Brain pericyte (primary cell): ENCODE measurements at regions not wholly inside any gene's neighbourhood (a gene's known extent, or its start where the extent isn't known, plus 50 kb on each side); places are given as distances from the start of the nearest gene placed in this dataset.
"Not testable (repeated sequence)": the region's sequence is repeated elsewhere in the genome, so short reads cannot be mapped to it uniquely, and the experiment has no call there.

Source experiments
- DNase-seq: peaks from one replicate; pipeline ENCODE4 v3.0.0-alpha.2; 2012; ENCODE audit warnings: low read depth, low spot score

DNA sequence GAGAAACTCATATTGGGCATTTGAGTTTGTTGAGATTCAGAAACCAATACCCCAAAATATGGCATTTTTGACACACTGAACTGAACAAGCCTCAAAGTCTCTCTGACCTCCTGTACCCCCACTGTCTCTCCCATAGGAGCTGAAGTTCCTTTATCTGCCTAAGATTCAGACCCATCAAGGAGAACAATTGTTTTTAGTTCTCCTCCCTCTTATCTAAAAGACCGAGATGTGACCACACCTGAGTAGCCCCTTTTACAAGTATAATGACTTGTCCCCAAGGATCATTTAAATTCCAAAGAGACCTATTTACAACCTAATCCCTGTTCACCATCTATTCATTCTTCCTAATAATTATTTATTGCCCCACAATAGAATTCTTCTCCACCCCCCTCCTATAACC, 122.1 kb upstream of the PLAAT1 start:
- DNase-seq = no peak

DNA sequence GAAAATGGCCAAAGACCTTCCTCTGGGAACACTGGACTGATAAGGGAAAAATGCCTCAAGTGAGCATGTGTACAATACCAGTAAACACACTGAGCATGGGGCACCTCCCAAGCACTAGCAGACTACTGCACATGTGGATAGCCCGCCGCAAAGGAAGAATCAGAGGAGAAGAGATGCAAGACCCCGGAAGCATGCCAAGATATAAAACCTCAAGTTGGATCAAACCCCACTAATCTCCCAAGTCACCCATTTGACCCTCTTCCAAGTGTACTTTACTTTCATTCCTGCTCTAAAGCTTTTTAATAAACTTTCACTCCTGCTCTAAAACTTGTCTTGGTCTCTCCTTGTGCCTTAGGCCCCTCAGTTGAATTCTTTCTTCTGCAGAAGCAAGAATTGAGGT, 121.1 kb upstream of the PLAAT1 start:
- no peak for DNase-seq

DNA sequence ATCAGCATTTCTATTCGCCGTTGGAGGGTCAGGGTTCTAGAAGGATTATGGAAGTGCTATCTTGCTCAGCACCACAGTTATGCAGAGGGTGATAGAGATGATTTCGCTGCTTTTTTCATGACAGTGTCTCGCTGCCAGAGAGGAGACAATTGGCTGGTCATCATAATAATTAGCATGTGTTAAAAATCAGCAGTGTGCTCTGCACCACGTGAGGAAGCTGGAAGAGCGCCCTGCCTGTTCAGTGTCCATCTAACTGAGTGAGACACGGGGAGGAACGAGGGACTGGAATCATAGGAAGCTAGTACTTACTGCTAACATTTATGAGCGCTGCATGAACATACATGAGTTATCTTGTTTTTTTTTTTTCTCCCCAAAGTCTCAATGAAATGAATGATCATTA, 116.2 kb upstream of the PLAAT1 start:
- no peak for DNase-seq

DNA sequence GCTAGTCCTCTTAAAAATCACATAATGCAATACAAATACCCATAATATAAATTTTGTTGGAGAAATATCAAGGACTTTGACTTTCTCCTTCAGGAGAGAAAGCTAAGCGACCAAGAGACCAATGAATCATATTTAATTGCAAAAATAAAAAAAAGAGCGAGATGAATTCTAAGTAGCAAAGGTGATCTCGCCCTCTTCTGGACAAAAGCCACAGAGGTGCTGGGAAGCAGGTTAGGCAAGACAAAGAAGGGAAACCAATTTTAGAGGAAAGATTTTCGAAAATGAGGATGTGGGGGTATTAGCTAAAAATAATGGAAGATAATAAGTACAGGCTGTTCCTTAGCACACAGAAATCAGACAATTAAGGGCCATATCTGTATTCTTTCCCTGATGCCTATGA, 111.4 kb upstream of the PLAAT1 start:
- DNase-seq = no peak

DNA sequence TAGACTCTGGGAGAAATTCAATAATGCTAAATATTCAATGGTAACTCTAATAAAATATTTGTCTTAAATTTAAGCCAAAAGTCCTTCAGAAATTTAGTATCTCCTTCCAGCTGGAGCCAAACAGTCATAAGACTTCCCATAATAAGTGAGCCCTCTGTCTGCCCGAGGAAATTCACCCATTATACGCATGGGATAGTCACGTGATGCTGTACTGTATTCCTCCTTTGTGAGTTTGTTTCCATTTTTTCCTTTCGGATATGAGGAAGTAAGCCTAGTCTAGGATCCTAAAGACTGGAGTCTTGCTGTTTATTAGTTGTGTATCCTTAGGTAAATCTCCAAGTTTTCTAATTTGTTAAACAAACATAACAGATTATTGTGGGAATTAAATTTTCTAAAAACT, 110.4 kb upstream of the PLAAT1 start:
- no peak for DNase-seq

DNA sequence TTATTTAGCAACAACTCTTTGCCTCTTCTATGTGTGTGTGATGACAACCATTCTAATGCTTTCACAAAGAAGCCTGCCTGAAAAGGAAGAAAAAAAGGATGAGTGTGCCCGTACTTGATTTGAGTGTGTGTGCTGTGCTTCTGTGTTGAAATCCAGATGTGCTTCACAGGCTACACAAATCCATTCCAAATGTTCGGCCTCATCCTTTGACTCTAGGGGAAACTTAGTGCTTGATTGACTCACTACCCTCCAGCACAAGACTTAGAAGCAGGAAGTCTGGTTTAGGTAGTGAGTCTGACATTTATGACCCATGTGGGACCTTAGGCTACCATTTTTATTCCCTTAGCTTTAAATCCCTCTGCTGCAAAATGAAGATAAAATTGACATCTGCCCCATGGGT, 108.8 kb upstream of the PLAAT1 start:
- DNase-seq = no peak

DNA sequence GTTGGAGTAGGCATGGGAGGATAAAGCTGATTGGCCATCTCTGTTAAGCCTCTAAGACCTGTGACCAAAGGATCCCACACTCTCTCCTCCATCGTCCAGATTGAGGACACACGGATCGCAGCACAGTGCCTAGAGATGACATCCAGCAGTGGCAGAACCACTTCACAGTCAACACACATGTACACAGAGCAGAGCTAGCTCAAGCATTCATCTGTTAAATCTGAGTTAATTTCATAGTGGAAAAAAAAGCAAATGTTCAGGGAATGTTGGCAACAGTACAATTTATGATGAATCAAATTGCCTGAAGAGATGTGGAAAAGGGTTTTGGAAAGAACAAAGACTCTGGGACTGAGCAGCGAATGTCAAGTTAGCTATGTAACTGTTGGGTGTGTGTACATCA, 108.1 kb upstream of the PLAAT1 start:
- DNase-seq = no peak

DNA sequence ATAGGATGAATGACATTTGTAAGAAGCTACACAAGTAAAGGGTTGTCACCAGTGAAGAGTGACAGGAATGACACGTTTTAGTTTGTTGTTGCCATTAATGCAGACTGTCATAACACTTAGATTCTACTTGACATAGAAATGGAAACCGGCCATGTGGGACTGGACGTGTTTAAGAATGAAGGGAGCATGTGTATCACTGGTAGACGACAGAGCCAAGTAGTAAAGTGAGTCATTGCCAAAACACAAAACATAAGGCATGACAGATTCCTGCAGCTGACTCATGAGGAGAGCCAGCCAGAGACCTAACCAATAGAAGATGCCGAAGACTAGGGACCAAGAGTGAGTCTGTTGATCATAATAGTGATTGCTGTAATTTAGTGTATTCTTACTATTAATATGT, 106.2 kb upstream of the PLAAT1 start:
- DNase-seq = no peak

DNA sequence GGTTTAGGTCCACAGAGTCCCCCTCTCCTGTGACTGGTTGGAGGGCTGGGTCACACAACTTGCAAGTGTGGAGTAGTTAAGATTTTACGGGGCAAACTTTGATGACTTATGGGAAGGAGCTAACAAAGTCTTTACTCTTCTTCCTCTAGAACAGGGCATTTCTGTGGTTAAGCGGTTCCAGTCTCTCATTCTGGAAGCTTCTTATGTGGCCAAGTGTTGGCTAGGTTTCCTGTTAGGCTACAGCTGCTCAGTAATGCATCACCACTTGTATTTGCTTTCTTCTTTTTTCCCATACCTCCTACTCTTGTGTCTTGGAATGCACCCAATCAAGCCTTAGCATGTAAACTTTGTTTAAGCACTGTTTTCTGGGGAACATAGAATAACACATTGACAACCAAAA, 100.6 kb upstream of the PLAAT1 start:
- no peak for DNase-seq

DNA sequence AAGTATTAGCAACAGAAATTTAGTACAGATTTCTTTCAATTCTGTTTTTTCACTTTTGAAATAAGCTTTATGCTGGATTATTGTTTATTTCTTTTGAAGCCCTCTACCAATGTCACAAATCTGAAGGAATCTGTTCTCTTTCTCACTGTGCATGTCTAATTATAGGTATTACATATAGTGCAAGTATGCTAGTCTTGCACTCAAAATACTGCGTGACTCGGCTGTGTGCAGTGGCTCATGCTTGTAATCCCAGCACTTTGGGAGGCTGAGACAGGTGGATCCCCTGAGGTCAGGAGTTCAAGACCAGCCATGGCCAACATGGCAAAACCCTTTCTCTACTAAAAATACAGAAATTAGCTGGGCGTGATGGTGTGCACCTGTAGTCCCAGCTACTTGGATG, 95.8 kb upstream of the PLAAT1 start:
- no peak for DNase-seq

DNA sequence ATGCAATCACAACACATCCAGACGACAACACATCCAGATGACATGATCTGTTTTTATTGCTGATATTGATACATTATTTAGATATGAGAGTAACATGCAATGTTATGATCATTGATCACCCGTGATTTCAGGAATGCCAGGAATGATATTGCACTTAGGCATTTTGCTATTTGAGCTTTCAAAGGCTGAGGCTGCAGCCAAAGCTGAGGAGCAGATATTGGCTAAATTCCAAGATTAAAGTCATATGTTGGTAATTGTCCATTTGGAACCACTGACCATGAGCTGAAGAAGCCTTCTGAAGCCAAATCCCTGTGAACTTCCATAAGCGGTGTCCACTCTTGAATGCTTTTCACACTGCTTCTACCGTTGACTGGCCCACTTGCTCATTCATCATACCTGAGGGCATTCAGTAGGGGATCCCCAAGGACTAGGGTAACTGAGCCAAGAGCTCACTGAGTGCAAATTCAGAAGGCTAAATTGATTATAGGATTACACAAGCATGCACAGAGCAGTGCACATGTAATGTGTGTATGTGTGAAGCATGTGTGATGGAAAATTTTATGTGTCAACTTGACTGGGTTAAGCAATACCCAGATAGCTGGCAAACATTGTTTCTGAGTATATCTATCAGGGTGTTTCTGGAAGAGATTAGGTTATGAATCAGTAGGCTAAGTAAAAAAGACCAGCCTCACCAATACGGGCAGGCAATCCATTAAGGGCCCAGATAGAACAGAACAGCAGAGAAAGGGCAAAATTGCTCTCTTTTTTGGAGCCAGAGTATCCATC, 92.1 kb upstream of the PLAAT1 start:
- no peak for DNase-seq

DNA sequence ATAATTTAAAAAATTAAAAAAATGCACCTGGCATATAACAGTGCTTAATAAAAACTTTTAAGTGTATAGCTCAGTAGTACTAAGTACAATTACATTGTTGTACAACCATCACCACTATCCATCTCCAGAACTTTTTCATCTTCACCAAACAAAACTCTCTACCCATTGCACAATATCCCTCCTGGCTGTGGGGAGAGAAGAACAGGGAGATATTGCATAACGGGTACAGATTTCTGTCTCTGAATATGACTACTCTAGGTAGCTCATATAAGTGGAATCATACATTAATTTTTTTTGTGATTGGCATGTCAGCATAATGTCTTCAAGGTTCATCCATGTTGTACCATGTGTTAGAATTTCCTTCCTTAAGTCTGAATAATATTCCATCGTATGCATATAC, 91.0 kb upstream of the PLAAT1 start:
- DNase-seq = no peak

DNA sequence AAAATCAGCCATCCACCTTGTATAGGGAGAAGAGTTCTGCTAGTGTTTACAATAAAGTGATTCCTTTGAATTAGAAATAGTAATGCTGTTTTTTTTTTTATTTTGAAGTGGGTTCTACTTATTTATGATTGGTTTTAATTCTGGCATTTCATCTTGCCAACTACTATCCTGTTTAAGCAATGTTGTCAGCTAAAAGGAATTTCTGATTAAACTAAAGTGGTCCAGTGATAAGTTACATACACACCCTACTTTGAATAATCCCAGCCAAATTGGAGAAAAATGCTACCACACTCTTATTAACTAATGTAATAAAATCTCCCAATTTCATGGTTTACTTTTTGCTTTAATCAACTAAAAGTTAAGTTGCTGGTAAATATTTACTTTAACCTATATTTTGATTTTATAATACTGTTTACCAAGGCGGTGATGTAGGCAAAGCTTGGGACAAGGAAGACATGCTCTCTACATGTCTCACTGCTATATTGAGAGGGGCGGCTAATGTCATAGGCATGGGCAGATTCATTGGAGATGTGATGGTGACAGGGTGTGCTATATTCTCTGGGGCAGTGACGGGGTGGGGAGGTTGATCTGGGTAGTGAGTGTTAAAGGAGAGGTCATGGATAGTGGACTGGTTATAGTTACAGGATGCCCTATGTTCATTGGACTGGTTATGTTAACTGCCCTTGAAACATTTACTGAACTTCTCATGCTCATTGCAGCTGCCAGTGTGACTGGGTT, 85.8 kb upstream of the PLAAT1 start:
- not testable (repeated sequence) for DNase-seq

DNA sequence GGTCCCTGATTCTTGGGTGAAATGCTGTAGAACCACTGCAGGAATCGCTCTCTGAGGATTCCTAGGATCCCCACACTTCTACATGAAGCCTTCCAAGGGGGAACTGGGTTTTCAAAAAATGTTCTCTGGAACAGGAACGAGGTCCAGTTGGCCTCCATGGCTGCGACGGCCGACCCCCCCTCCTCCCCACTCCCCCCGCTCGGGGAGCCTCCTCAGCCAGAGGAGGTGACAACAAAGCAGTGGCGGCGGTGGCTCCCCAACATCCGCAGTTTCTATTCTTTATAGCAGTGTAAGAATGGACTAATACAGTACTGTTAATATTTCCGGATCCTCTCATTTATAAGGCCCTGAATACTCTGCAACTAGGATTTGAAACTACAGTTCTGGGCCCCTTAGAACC, 84.0 kb upstream of the PLAAT1 start:
- DNase-seq = no peak

DNA sequence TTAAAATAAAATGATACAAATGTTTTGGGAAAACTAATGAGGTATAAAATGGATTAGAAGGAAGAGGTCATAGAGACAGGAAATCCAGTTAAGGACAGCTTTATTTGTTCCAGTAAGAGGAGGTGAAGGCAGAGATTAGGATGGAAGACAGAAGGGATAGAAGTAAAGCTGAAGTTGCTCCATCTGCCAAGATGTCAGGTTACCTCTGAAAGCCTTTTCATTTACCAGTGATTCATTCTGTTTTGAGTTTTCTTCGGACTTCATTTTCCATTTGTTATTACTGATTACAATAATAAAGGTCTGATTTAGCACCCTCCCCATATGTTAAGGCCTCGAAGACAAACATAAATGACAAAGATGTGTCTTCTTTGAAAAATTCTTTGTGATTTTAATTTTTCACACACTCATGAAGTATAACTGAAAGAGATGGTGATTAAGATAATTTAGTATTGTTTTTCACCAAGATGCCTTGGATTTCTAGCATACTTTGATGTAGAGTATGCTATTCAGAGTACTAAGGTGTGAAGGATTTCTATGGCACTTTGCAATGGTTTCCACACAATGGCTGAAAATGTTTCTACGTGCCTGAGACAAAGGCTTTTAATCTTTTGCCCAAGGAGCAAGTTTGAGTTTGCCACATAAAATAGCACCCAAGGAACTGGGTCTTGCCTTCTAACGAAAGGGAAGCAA, 75.4 kb upstream of the PLAAT1 start:
- DNase-seq = no peak

DNA sequence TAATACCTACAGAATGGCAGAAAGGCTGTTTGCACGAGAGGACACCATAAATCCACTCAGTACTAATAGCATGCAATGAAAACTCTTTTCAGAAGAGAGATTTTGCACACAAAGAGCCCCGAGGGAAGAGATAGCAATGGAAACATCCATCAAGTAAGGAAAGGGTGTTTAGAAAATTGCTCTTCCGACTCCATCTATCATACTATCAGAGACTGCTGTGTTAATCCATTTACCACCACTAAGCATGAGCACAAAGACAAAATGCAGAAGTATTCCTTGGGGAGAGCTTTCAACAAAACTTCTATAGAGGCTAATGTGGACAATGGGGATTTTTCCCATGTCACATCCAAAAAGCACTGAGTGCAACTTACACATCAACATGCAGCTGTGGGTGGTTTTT, 72.1 kb upstream of the PLAAT1 start:
- no peak for DNase-seq

DNA sequence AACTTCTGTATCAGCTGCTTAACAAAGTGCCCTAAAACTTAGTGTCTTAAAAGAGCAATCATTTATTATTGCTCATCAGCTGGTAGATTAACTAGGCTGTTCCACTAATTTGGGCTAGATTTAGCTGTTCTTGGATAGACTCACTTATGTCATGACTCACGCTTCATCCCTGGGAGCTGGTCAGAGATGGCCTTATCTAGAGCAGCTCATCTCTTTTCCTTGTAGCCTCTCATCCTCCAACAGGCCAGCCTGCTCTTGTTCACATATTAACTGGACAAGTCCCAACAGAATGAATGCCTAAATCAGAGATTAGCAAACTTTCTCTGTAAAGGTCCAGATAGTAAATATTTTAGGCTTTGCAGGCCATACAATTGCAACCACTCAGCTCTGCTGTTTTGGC, 66.9 kb upstream of the PLAAT1 start:
- DNase-seq = no peak

DNA sequence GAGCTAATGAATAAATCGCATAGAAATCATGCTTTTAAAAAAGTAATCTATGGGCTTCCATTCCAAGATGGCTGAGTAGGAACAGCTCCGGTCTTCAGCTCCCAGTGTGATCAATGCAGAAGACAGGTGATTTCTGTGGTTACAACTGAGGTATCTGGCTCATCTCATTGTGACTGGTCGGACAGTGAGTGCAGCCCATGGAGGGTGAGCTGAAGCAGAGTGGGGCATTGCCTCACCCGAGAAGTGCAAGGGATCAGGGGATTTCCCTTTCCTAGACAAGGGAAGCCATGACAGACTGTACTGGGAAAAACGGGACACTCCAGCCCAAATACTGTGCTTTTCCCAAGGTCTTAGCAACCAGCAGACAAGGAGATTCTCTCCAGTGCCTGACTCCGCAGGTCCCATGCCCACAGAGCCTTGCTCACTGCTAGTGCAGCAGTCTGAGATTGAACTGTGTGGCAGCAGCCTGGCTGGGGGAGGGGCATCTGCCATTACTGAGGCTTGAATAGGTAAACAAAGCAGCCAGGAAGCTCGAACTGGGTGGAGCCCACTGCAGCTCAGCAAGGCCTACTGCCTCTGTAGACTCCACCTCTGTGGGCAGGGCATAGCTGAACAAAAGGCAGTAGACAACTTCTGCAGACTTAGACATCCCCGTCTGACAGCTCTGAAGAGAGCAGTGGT, 61.5 kb upstream of the PLAAT1 start:
- not testable (repeated sequence) for DNase-seq

DNA sequence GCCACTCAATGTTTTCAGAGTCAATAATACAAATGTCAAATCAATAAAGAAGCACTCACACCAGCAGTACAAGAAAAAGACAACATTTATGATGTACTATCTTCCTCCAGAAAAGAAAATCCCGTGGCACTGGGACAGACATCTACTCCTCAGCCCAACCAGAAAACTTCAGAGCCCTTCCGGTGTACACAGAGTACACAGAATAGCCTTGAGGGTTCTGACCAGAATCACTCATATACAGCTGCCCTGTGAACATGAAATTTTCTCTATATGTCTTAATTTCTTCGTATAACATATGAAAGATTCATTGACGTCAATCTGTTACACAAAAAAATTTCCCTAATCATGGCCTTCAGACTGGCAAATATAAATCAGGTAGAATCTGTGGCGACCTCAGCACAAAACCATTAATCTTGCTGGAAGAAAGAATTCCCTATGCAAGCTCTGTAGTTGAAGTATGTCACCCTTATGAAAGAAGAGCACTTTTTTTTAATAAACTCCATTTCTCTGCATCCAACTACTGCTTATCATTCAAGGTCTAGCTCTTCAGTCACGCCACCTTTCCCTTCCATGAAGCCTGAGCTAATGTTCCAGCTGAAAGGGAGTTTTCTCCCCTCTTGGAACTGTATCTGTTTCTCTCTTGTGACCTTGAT, 53.8 kb upstream of the PLAAT1 start:
- no peak for DNase-seq

DNA sequence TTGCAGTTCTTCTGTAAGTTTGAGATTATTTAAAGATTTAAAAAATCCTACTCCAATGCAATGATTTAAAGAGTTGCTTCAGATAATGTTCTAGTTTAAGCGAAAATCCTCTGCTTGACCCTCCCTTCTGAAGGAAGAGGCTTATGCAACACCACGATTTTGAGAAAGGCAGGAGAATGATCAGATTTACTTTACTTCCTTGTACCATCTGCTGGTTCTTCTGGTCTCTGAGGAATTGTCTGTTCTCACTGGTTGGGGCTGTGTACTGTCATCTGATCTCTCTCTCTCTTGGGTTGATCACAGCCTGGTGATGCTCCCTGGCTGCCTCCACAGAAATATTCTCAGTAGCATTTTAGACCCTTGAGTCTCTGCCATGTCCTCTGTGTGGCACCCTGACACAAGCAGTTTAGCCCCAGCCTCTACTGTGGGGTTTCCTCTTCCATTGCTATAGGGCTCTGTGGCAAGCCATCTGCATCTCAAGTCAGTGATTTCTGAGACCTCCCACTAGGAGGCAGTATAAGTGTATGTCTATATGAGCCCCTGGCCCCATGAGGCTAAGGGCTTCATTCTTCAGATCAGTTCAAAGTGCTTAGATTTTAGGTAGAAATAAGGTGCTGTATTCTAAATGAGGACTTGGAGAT, 50.8 kb upstream of the PLAAT1 start:
- DNase-seq = no peak
